ENCODE measurements at regions not wholly inside any gene's neighbourhood (a gene's known extent, or its start where the extent isn't known, plus 50 kb on each side); places are given as distances from the start of the nearest gene placed in this dataset.

DNA sequence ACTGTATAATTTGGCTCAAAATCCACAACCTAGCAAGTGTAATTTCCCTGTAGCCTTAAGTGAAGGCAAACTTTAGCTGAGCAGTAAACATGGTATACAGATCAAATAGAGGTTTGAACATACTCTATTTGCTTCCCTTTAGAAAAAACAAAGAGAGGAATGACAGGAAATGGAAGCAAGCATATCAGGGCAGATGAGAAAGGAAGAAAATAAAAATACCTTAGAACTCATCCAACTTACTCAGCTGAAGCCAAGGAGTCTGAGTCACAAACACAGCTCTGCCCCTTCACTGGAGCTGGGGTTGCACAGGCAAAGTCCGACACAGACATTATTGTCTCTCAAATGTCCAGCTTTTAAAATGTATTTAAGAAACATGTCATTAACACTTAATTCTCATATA is 379.9 kb upstream of the IRAK1BP1 start:
- no peak for DNase-seq (ENCODE audit: low read depth)
- no peak overlapping the region for H3K4me3 ChIP-seq (ENCODE audit: low read length)
- TF ChIP-seq, protein P1, sequence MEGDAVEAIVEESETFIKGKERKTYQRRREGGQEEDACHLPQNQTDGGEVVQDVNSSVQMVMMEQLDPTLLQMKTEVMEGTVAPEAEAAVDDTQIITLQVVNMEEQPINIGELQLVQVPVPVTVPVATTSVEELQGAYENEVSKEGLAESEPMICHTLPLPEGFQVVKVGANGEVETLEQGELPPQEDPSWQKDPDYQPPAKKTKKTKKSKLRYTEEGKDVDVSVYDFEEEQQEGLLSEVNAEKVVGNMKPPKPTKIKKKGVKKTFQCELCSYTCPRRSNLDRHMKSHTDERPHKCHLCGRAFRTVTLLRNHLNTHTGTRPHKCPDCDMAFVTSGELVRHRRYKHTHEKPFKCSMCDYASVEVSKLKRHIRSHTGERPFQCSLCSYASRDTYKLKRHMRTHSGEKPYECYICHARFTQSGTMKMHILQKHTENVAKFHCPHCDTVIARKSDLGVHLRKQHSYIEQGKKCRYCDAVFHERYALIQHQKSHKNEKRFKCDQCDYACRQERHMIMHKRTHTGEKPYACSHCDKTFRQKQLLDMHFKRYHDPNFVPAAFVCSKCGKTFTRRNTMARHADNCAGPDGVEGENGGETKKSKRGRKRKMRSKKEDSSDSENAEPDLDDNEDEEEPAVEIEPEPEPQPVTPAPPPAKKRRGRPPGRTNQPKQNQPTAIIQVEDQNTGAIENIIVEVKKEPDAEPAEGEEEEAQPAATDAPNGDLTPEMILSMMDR (conservative IDR thresholded peaks at IDR 0.05; ENCODE audit: low read depth, low read length): no peak

DNA sequence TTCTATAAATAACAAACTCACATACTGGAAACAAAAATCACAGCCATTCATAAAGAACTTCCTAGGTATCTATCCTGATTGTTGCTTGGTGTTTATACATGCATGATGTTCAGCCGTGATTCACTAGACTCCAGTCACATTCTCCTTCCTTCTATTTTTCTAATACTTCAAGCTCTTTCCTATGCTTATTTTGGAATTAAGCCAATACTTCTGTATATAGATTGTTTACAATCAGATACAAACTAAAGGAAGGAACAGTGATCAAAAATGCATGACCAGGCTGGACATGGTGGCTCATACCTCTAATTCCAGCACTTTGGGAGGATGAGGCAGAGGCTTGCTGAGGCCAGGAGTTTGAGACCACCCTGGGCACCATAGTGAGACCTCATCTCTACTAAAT is 377.5 kb upstream of the IRAK1BP1 start:
- H3K4me3 ChIP-seq (ENCODE audit: low read length): no peak overlapping the region
- TF ChIP-seq, protein P1 (conservative IDR thresholded peaks at IDR 0.05; ENCODE audit: low read depth, low read length): no peak
- DNase-seq (ENCODE audit: low read depth): no peak

DNA sequence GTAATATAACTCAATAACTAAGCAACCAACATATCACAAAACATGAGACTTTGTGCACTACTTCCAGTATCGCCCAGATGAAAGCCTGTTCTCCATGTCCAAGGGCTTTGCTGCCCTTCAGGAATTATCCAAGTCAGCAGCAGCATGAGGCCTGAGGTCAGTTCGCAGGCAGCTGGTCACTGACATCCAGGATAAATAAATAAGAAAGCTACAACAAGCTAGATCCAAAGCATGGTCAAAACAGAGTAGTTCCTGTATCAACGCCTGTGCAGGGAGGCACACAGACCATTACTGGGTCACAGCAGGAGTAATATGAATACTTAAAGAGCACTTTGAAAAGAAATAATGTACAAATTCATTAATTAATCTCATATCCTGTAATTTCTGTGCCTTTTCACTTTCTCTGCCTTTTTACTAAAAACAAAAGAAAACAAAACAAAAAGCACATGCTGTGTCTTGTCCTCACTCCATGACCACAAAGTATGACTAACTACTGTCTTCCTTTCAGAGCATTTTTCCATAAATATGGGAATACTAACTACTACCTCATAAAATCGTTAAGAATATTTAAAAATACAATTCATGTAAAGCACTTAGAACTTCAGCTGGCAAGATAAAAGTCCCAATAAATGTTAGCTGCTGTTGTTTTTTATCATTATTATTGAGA is 374.9 kb upstream of the IRAK1BP1 start:
- TF ChIP-seq, protein P1 (conservative IDR thresholded peaks at IDR 0.05; ENCODE audit: low read depth, low read length): no peak
- H3K4me3 ChIP-seq (ENCODE audit: low read length): no peak overlapping the region
- DNase-seq (ENCODE audit: low read depth): no peak

DNA sequence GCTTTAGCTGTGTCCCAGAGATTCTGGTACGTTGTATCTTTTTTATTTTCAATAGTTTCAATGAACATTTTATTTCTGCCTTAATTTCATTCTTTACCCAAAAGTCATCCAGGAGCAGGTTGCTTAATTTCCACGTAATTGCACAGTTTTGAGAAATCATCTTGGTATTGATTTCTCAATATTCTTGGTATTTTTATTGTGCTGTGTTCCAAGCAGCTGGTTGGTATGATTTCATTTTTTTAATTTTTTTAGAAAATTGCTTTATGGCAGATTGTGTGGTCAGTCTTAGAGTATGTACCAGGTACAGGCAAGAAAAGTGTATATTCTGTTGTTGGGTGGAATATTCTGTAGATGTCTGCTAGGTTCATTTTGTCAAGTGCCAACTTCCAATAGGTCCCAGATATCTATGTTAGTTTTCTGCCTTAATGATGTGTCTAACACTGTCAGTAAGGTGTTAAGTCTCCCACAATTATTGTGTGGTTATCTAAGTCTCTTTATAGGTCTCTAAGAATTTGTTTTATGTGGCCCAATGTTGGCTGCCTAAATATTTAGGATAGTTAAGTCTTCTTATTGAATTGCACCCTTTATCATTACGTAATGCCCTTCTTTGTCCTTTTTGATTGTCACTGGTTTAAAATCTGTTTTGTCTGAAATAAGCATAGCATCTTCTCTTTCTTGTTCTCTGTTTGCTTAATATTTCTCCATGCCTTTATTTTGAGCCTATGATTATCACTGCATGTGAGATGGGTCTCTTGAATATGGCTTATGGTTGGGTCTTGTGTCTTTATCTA is 366.9 kb upstream of the IRAK1BP1 start:
- H3K4me3 ChIP-seq (ENCODE audit: low read length): no peak overlapping the region
- no peak for DNase-seq (ENCODE audit: low read depth)
- TF ChIP-seq, protein P1 (conservative IDR thresholded peaks at IDR 0.05; ENCODE audit: low read depth, low read length): no peak

DNA sequence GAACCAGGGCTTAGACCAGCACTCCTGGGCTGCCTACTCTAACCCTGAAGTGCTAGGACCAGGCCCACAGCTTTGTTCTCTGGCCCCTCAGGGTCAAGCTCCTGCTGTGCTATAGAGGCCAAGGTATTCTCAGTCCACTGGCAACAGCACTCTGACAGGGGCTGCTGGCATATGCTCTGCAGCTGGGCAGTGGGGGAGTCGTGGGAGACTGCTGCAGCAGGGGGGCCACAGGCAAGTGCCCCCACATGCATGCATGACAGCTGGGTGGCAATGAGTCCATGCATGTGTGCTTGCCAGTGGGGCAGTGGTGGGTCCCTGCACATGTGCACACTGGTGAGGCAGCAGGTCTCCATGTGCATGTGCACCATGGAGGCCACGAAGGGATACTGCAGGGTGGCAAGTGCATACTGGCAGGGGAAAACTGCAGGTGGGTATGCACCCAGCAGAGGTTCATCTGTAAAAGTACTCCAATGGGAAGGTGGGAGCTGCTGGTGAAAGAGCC is 364.9 kb upstream of the IRAK1BP1 start:
- TF ChIP-seq, protein P1 (conservative IDR thresholded peaks at IDR 0.05; ENCODE audit: low read depth, low read length): no peak
- no peak for DNase-seq (ENCODE audit: low read depth)
- no peak overlapping the region for H3K4me3 ChIP-seq (ENCODE audit: low read length)

DNA sequence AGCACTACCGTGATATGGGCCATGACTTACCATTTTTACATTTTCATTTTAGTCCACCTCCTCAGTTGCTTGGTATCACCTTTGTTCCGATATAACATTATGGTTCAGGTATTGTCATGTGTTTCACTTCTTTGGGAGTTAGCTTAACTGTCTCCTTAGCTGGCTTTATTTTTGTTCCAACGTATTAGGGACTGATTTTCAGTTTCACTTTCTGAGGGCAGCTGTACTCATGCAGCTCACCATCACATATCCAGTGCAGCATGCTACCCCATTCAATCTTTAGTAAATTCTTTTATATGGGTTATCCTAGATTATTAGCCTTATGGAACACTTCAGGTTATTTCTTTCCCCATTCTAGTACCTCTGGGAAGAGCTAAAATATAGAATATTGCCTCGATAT is 362.2 kb upstream of the IRAK1BP1 start:
- H3K4me3 ChIP-seq (ENCODE audit: low read length): no peak overlapping the region
- TF ChIP-seq, protein P1 (conservative IDR thresholded peaks at IDR 0.05; ENCODE audit: low read depth, low read length): no peak
- no peak for DNase-seq (ENCODE audit: low read depth)

Measured in retinal pigment epithelial cell (primary cell).